GM23338 (cell line): ENCODE measurements at regions not wholly inside any gene's neighbourhood (a gene's known extent, or its start where the extent isn't known, plus 50 kb on each side); places are given as distances from the start of the nearest gene placed in this dataset.

Source experiments
- ATAC-seq: fragments of 200-7000 bp; cut with Tn5 transposase; 3 replicates; pipeline ENCODE4 v1.9.1; 2020
- DNase-seq: peaks from one replicate; pipeline ENCODE4 v3.0.0-alpha.2; 2015; ENCODE audit warnings: low spot score
- H2AFZ ChIP-seq: fragments of 200-600 bp; sonication (generic); 2 replicates; pipeline ENCODE4 v1.8.0; 2016; ENCODE audit warnings: antibody characterized with exemption, mild to moderate bottlenecking, moderate library complexity
- H3F3A ChIP-seq: fragments of 200-600 bp; sonication (generic); replicated peaks from 2 replicates; pipeline ENCODE4 v1.8.0; 2017; ENCODE audit warnings: antibody characterized with exemption, mixed run types, low read depth
- H3K27ac ChIP-seq: fragments of 200-600 bp; sonication (generic); 2 replicates; pipeline ENCODE4 v1.6.1; 2016; ENCODE audit warnings: low read depth
- H3K27me3 ChIP-seq: fragments of 200-600 bp; sonication (generic); 2 replicates; pipeline ENCODE4 v1.8.0; 2016; ENCODE audit warnings: mild to moderate bottlenecking, mixed run types, moderate library complexity; ENCODE audit not compliant: insufficient read depth
- H3K36me3 ChIP-seq: fragments of 200-600 bp; sonication (generic); 2 replicates; pipeline ENCODE4 v1.8.0; 2016; ENCODE audit warnings: mild to moderate bottlenecking; ENCODE audit not compliant: insufficient read depth
- H3K4me1 ChIP-seq: fragments of 200-600 bp; sonication (generic); 2 replicates; pipeline ENCODE4 v1.8.0; 2016; ENCODE audit warnings: mild to moderate bottlenecking, moderate library complexity; ENCODE audit not compliant: insufficient read depth
- H3K4me2 ChIP-seq: fragments of 200-600 bp; sonication (generic); 2 replicates; pipeline ENCODE4 v1.7.1; 2017; ENCODE audit warnings: mixed run types
- H3K4me3 ChIP-seq: fragments of 200-600 bp; sonication (generic); 2 replicates; pipeline ENCODE4 v1.6.1; 2016; ENCODE audit warnings: mixed run types
- H3K79me2 ChIP-seq: fragments of 200-600 bp; sonication (generic); replicated peaks from 2 replicates; pipeline ENCODE4 v1.8.0; 2017; ENCODE audit warnings: mild to moderate bottlenecking; ENCODE audit not compliant: insufficient read depth
- H3K9me2 ChIP-seq: fragments of 200-600 bp; sonication (generic); 2 replicates; pipeline ENCODE4 v1.8.0; 2017; ENCODE audit not compliant: insufficient read depth
- H4K20me1 ChIP-seq: fragments of 200-600 bp; sonication (generic); replicated peaks from 2 replicates; pipeline ENCODE4 v1.8.0; 2017; ENCODE audit warnings: mild to moderate bottlenecking; ENCODE audit not compliant: insufficient read depth
- H3K27ac Mint-ChIP-seq: 2 replicates; pipeline ENCODE4 v1.8.0; 2020; ENCODE audit warnings: inconsistent platforms, mild to moderate bottlenecking, moderate library complexity, mixed read lengths
- H3K27me3 Mint-ChIP-seq: 3 replicates; pipeline ENCODE4 v1.8.0; 2022; ENCODE audit warnings: low read depth, mild to moderate bottlenecking, moderate library complexity, mixed read lengths, inconsistent platforms; ENCODE audit not compliant: insufficient read depth, poor library complexity
- H3K36me3 Mint-ChIP-seq: 3 replicates; pipeline ENCODE4 v1.8.0; 2021; ENCODE audit warnings: low read depth, mild to moderate bottlenecking, inconsistent platforms, moderate library complexity, mixed read lengths
- H3K4me1 Mint-ChIP-seq: 3 replicates; pipeline ENCODE4 v1.8.0; 2020; ENCODE audit warnings: mild to moderate bottlenecking, inconsistent platforms, mixed read lengths
- H3K4me3 Mint-ChIP-seq: 3 replicates; pipeline ENCODE4 v1.8.0; 2021; ENCODE audit warnings: moderate library complexity, mild to moderate bottlenecking, inconsistent platforms, mixed read lengths
- H3K9me3 Mint-ChIP-seq: 3 replicates; pipeline ENCODE4 v1.8.0; 2020; ENCODE audit warnings: moderate library complexity, mild to moderate bottlenecking, inconsistent platforms, mixed read lengths
- CREB1 ChIP-seq: fragments of 250-450 bp; sonication (Bioruptor Pico); IDR thresholded peaks from 2 replicates; pipeline ENCODE4 v1.5.0; 2020; ENCODE audit warnings: low read depth, mild to moderate bottlenecking, moderate library complexity
- EZH2 ChIP-seq: fragments of 200-600 bp; sonication (generic); IDR thresholded peaks from one replicate; pipeline ENCODE4 v1.8.0; 2017; ENCODE audit warnings: antibody characterized with exemption, mild to moderate bottlenecking, low read depth; ENCODE audit not compliant: unreplicated experiment
- EZH2phosphoT487 ChIP-seq: fragments of 200-600 bp; sonication (generic); IDR thresholded peaks from one replicate; pipeline ENCODE4 v1.8.1; 2018; ENCODE audit warnings: antibody characterized with exemption; ENCODE audit not compliant: unreplicated experiment
- JUNB ChIP-seq: IDR thresholded peaks from one replicate; pipeline ENCODE4 v1.6.1; 2016; ENCODE audit warnings: antibody characterized with exemption; ENCODE audit not compliant: unreplicated experiment
- NANOG ChIP-seq: IDR thresholded peaks from 2 replicates; pipeline ENCODE4 v1.6.1; 2016; ENCODE audit warnings: antibody characterized with exemption, borderline replicate concordance
- POLR2AphosphoS5 ChIP-seq: IDR thresholded peaks from 2 replicates; pipeline ENCODE4 v1.6.1; 2016; ENCODE audit warnings: antibody characterized with exemption, low read depth
- STAT1 ChIP-seq: IDR thresholded peaks from one replicate; pipeline ENCODE4 v1.6.1; 2016; ENCODE audit warnings: antibody characterized with exemption; ENCODE audit not compliant: unreplicated experiment
- ZNF114 ChIP-seq: fragments of 250-450 bp; sonication (Bioruptor Pico); IDR thresholded peaks from 2 replicates; pipeline ENCODE4 v1.5.0; 2020; ENCODE audit warnings: mild to moderate bottlenecking, moderate library complexity
- ZNF331 ChIP-seq: fragments of 250-450 bp; sonication (Bioruptor Pico); IDR thresholded peaks from 2 replicates; pipeline ENCODE4 v1.5.0; 2020; ENCODE audit warnings: low read depth, mild to moderate bottlenecking, moderate library complexity
- TF ChIP-seq, protein P1 (sequence below), 2 experiments: fragments of 200-600 bp in 1 of 2; sonication (generic) in 1 of 2; conservative IDR thresholded peaks; 2 replicates each; pipeline versions ENCODE4 v1.5.1 to v1.6.1; 2016 to 2017; ENCODE audit warnings: antibody characterized with exemption in 2 of 2, low read depth in 2 of 2, mild to moderate bottlenecking in 2 of 2, moderate library complexity in 1 of 2
- TF ChIP-seq, protein P2 (sequence below): IDR thresholded peaks from one replicate; pipeline ENCODE4 v1.6.1; 2018; ENCODE audit warnings: antibody characterized with exemption; ENCODE audit not compliant: unreplicated experiment
- TF ChIP-seq, protein P3 (sequence below): fragments of 250-450 bp; sonication (Bioruptor Pico); IDR thresholded peaks from 2 replicates; pipeline ENCODE4 v1.5.0; 2020; ENCODE audit warnings: mild to moderate bottlenecking, moderate library complexity
- TF ChIP-seq, protein P4 (sequence below): IDR thresholded peaks from 2 replicates; pipeline ENCODE4 v1.6.1; 2016; ENCODE audit warnings: antibody characterized with exemption

DNA sequence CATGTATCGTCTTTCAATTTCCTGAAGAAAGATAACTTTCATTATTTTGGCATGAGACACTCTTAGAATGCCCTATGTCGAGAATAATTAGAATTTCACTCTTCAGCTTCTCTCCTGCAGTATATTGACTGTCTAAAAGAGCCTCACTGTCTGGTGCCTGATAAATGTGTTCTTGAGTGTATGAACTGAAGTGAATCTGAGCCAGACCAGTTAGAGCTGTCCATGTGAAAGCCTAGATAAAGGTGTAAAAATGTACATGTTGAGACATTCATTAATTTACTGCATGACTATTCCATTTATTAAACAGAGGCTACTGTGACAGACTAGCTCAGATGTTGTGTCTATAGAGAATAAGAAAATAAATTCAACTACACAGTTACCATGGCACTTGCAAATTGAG, 283.2 kb downstream of the PCDH18 start:
- no peaks in the 10 kb centered on the region for H3K27me3 ChIP-seq
- no peaks in the 10 kb centered on the region for H3K79me2 ChIP-seq
- TF ChIP-seq ZNF114 (CRISPR knock-in tag) (no peak), JUNB (no peak), ZNF331 (CRISPR knock-in tag) (no peak), STAT1 (no peak), EZH2 (no peak), POLR2AphosphoS5 (no peak), CREB1 (CRISPR knock-in tag) (no peak), EZH2phosphoT487 (no peak), NANOG (no peak)
- TF ChIP-seq, protein P1, sequence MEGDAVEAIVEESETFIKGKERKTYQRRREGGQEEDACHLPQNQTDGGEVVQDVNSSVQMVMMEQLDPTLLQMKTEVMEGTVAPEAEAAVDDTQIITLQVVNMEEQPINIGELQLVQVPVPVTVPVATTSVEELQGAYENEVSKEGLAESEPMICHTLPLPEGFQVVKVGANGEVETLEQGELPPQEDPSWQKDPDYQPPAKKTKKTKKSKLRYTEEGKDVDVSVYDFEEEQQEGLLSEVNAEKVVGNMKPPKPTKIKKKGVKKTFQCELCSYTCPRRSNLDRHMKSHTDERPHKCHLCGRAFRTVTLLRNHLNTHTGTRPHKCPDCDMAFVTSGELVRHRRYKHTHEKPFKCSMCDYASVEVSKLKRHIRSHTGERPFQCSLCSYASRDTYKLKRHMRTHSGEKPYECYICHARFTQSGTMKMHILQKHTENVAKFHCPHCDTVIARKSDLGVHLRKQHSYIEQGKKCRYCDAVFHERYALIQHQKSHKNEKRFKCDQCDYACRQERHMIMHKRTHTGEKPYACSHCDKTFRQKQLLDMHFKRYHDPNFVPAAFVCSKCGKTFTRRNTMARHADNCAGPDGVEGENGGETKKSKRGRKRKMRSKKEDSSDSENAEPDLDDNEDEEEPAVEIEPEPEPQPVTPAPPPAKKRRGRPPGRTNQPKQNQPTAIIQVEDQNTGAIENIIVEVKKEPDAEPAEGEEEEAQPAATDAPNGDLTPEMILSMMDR (conservative IDR thresholded peaks at IDR 0.05; ENCODE audit: low read depth in 2 of 2), result no peak
- TF ChIP-seq, protein P2, sequence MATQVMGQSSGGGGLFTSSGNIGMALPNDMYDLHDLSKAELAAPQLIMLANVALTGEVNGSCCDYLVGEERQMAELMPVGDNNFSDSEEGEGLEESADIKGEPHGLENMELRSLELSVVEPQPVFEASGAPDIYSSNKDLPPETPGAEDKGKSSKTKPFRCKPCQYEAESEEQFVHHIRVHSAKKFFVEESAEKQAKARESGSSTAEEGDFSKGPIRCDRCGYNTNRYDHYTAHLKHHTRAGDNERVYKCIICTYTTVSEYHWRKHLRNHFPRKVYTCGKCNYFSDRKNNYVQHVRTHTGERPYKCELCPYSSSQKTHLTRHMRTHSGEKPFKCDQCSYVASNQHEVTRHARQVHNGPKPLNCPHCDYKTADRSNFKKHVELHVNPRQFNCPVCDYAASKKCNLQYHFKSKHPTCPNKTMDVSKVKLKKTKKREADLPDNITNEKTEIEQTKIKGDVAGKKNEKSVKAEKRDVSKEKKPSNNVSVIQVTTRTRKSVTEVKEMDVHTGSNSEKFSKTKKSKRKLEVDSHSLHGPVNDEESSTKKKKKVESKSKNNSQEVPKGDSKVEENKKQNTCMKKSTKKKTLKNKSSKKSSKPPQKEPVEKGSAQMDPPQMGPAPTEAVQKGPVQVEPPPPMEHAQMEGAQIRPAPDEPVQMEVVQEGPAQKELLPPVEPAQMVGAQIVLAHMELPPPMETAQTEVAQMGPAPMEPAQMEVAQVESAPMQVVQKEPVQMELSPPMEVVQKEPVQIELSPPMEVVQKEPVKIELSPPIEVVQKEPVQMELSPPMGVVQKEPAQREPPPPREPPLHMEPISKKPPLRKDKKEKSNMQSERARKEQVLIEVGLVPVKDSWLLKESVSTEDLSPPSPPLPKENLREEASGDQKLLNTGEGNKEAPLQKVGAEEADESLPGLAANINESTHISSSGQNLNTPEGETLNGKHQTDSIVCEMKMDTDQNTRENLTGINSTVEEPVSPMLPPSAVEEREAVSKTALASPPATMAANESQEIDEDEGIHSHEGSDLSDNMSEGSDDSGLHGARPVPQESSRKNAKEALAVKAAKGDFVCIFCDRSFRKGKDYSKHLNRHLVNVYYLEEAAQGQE, result no peak
- TF ChIP-seq, protein P3, sequence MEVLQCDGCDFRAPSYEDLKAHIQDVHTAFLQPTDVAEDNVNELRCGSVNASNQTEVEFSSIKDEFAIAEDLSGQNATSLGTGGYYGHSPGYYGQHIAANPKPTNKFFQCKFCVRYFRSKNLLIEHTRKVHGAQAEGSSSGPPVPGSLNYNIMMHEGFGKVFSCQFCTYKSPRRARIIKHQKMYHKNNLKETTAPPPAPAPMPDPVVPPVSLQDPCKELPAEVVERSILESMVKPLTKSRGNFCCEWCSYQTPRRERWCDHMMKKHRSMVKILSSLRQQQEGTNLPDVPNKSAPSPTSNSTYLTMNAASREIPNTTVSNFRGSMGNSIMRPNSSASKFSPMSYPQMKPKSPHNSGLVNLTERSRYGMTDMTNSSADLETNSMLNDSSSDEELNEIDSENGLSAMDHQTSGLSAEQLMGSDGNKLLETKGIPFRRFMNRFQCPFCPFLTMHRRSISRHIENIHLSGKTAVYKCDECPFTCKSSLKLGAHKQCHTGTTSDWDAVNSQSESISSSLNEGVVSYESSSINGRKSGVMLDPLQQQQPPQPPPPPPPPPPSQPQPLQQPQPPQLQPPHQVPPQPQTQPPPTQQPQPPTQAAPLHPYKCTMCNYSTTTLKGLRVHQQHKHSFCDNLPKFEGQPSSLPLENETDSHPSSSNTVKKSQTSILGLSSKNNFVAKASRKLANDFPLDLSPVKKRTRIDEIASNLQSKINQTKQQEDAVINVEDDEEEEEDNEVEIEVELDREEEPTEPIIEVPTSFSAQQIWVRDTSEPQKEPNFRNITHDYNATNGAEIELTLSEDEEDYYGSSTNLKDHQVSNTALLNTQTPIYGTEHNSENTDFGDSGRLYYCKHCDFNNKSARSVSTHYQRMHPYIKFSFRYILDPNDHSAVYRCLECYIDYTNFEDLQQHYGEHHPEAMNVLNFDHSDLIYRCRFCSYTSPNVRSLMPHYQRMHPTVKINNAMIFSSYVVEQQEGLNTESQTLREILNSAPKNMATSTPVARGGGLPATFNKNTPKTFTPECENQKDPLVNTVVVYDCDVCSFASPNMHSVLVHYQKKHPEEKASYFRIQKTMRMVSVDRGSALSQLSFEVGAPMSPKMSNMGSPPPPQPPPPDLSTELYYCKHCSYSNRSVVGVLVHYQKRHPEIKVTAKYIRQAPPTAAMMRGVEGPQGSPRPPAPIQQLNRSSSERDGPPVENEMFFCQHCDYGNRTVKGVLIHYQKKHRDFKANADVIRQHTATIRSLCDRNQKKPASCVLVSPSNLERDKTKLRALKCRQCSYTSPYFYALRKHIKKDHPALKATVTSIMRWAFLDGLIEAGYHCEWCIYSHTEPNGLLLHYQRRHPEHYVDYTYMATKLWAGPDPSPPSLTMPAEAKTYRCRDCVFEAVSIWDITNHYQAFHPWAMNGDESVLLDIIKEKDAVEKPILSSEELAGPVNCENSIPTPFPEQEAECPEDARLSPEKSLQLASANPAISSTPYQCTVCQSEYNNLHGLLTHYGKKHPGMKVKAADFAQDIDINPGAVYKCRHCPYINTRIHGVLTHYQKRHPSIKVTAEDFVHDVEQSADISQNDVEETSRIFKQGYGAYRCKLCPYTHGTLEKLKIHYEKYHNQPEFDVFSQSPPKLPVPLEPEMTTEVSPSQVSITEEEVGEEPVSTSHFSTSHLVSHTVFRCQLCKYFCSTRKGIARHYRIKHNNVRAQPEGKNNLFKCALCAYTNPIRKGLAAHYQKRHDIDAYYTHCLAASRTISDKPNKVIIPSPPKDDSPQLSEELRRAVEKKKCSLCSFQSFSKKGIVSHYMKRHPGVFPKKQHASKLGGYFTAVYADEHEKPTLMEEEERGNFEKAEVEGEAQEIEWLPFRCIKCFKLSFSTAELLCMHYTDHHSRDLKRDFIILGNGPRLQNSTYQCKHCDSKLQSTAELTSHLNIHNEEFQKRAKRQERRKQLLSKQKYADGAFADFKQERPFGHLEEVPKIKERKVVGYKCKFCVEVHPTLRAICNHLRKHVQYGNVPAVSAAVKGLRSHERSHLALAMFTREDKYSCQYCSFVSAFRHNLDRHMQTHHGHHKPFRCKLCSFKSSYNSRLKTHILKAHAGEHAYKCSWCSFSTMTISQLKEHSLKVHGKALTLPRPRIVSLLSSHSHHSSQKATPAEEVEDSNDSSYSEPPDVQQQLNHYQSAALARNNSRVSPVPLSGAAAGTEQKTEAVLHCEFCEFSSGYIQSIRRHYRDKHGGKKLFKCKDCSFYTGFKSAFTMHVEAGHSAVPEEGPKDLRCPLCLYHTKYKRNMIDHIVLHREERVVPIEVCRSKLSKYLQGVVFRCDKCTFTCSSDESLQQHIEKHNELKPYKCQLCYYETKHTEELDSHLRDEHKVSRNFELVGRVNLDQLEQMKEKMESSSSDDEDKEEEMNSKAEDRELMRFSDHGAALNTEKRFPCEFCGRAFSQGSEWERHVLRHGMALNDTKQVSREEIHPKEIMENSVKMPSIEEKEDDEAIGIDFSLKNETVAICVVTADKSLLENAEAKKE (CRISPR knock-in tag), result no peak
- TF ChIP-seq, protein P4, sequence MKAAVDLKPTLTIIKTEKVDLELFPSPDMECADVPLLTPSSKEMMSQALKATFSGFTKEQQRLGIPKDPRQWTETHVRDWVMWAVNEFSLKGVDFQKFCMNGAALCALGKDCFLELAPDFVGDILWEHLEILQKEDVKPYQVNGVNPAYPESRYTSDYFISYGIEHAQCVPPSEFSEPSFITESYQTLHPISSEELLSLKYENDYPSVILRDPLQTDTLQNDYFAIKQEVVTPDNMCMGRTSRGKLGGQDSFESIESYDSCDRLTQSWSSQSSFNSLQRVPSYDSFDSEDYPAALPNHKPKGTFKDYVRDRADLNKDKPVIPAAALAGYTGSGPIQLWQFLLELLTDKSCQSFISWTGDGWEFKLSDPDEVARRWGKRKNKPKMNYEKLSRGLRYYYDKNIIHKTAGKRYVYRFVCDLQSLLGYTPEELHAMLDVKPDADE, result no peak
- no peaks in the 10 kb centered on the region for H3K36me3 Mint-ChIP-seq
- H3K4me2 ChIP-seq, result no peak overlapping the region
- H3K4me3 Mint-ChIP-seq, result no peak overlapping the region
- peaks cover 10% of the 10 kb centered on the region for H3K4me1 Mint-ChIP-seq
- DNase-seq (no peak), ATAC-seq (no peak)
- H3K27ac Mint-ChIP-seq, result no peak overlapping the region
- H4K20me1 ChIP-seq, result no peaks in the 10 kb centered on the region
- H3K4me1 ChIP-seq, result peaks cover 8% of the 10 kb centered on the region; the same call in 1 of the 2 replicates
- H3F3A ChIP-seq, result no peaks in the 10 kb centered on the region
- no peak overlapping the region for H3K4me3 ChIP-seq
- no peak overlapping the region for H3K27ac ChIP-seq
- no peaks in the 10 kb centered on the region for H3K9me3 Mint-ChIP-seq
- H3K9me2 ChIP-seq, result no peaks in the 10 kb centered on the region
- H3K27me3 Mint-ChIP-seq, result no peaks in the 10 kb centered on the region
- H2AFZ ChIP-seq, result no peak overlapping the region
- no peaks in the 10 kb centered on the region for H3K36me3 ChIP-seq
